ENCODE measurements at regions not wholly inside any gene's neighbourhood (a gene's known extent, or its start where the extent isn't known, plus 50 kb on each side); places are given as distances from the start of the nearest gene placed in this dataset.

- no peak for DNase-seq
Measured at GRCh38 chr12:111102102-111102739, 181.8 kb upstream of the MYL2 start.

GRCh38 chr12:111101003-111101402 is 180.6 kb upstream of the MYL2 start:
- DNase-seq = no peak

- no peak for DNase-seq
Measured at GRCh38 chr12:111100554-111100953, 180.2 kb upstream of the MYL2 start.

- DNase-seq = no peak
Measured at GRCh38 chr12:111100003-111100402, 179.6 kb upstream of the MYL2 start.

GRCh38 chr12:111099186-111099585 is 178.8 kb upstream of the MYL2 start:
- no peak for DNase-seq

GRCh38 chr12:111094157-111095010 is 174.0 kb upstream of the MYL2 start:
- DNase-seq = no peak

- no peak for DNase-seq
Measured at GRCh38 chr12:111093428-111094142, 173.2 kb upstream of the MYL2 start.

- no peak for DNase-seq
Measured at GRCh38 chr12:111091051-111091450, 170.7 kb upstream of the MYL2 start.

GRCh38 chr12:111089616-111090015 is 169.2 kb upstream of the MYL2 start:
- DNase-seq = no peak

GRCh38 chr12:111088409-111088808 is 168.0 kb upstream of the MYL2 start:
- no peak for DNase-seq

GRCh38 chr12:111086947-111087700 is 166.7 kb upstream of the MYL2 start:
- DNase-seq = no peak

GRCh38 chr12:111085096-111085495 is 164.7 kb upstream of the MYL2 start:
- no peak for DNase-seq

GRCh38 chr12:111084605-111085004 is 164.2 kb upstream of the MYL2 start:
- DNase-seq = no peak

GRCh38 chr12:111084158-111084557 is 163.8 kb upstream of the MYL2 start:
- DNase-seq = no peak

GRCh38 chr12:111081600-111081999 is 161.2 kb upstream of the MYL2 start:
- no peak for DNase-seq

GRCh38 chr12:111078731-111079130 is 158.4 kb upstream of the MYL2 start:
- no peak for DNase-seq

GRCh38 chr12:111076611-111077451 is 156.5 kb upstream of the MYL2 start:
- no peak for DNase-seq

GRCh38 chr12:111076199-111076598 is 155.8 kb upstream of the MYL2 start:
- no peak for DNase-seq

- no peak for DNase-seq
Measured at GRCh38 chr12:111074965-111075364, 154.6 kb upstream of the MYL2 start.

- no peak for DNase-seq
Measured at GRCh38 chr12:111074559-111074958, 154.2 kb upstream of the MYL2 start.

GRCh38 chr12:111073370-111073769 is 153.0 kb upstream of the MYL2 start:
- no peak for DNase-seq

- DNase-seq = no peak
Measured at GRCh38 chr12:111072299-111072698, 151.9 kb upstream of the MYL2 start.
